AG08396 (cell line): ENCODE measurements at regions not wholly inside any gene's neighbourhood (a gene's known extent, or its start where the extent isn't known, plus 50 kb on each side); places are given as distances from the start of the nearest gene placed in this dataset.
"Not testable (repeated sequence)": the region's sequence is repeated elsewhere in the genome, so short reads cannot be mapped to it uniquely, and the experiment has no call there.

ENCODE experiments used
- DNase-seq: peaks from one replicate; pipeline ENCODE4 v3.0.0; 2012; ENCODE audit warnings: low spot score, mixed read lengths

DNA sequence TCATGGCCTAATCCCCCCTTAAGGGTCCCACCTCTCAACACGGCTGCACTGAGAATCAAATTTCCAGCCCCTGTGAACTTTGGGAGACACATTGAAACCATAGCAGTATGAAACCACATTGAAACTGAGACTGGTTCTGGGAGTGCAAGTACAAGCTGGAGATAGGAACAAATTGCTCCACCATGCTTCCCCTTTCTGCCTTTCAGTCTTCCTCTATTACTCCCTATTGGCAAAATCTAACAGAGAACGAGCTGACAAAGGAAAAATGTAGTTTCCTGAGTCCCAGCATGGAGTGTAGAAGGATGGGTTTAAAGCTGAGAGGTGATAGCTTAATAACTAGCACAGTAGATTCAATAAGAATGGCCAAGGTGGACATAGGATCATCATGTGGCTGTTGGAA is 161.7 kb upstream of the RPL34 start:
- no peak for DNase-seq

DNA sequence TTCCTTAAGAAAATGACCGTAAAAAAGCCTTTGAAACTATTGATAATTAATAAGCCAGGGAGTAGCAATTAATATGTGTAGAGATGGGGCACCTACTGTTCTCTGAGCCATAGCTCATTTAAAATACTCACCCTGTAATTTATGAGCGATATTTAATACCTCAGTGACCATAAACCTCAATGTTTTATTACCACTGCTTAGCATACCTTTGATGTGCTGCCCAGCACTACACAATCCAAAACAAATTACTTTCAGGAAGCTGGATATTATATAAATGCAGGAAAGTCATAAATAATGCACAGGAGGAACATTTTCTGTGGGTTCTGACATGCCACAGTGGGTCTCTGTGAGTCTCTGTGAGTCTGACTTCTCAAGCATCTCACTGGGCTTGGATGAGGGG is 166.1 kb upstream of the RPL34 start:
- no peak for DNase-seq

DNA sequence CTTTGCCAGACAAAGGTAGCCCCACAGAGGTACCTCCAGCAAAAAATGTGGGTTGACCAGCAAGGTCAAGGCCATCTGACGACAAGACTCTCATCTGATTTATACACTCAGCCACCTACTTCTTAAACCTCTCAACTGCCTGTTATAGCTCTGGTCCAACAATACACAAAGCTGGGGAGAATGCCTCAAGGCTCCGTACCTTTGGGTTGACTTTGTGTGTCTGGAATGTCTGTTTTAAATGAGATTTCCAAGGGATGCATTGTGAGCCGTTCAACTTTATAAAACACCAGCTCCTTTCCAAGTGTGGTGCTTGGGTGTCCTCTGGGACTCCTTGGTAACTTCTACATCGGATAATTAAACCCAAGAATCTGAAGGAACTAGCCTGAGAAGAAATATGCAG is 167.0 kb upstream of the RPL34 start:
- DNase-seq: no peak

DNA sequence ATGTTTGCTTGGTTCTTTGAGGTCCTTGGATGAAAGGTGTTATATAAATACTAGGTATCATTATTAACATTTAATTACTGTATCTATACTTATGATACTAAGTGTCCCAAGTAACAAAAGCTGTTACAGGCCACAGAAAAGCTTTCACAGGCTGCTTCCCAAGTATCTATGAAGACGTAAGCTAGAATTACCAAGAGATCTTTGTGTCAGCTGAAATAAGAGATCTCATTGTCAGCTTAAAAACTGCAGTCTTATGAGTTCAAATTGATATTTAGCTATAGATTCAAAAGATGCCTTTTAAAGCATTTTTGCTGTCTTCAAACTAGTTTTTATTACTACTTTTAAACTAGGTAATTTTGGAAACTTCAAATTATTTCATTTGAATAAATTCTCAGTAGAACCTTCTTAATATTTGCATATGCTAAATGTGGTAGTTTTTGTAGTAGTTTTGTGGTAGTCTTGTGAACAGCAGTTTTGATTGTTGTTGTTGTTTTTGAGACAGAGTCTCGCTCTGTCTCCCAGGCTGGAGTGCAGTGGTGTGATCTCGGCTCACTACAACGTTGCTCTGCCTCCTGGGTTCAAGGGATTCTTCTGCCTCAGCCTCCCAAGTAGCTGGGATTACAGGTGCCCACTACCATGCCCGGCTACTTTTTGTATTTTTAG is 170.0 kb upstream of the RPL34 start:
- no peak for DNase-seq

DNA sequence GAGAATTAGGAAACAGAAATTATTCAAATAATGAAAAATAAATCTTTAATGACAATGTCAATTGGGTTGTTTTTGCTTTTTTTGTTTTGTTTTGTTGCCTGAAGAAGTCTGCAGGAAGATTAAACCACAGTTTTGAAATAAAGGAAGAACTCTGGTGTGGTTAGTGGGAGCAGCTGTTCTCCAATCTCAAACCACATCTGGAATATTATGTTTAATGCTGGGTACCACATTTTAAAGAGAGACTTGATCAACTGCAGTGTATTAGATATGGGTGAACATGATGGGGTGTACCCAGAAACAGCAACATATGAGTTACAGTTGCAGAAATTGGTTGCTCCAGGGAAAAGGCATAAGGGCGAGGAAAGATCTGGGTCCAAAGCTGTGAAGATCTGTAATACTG is 171.2 kb upstream of the RPL34 start:
- no peak for DNase-seq

DNA sequence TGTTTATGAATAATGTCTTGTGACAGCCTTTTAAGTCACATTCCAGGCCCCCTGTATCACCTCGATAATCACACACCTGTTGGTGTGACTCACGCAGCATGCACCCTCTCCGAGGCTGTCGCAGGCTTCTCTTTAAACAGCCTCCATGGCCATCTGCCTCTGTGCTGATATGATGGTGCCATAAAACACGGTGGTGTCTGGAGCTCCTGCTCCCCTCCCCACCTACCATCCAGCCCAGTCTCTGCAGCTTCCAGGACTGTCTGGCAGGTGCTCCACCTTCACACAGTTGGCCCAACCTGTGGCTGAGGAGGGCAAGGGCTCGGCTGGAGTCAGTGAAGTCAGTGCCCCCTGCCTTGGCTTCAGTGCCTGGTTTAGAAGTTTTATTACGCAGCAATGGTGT is 173.8 kb upstream of the RPL34 start:
- DNase-seq: no peak

DNA sequence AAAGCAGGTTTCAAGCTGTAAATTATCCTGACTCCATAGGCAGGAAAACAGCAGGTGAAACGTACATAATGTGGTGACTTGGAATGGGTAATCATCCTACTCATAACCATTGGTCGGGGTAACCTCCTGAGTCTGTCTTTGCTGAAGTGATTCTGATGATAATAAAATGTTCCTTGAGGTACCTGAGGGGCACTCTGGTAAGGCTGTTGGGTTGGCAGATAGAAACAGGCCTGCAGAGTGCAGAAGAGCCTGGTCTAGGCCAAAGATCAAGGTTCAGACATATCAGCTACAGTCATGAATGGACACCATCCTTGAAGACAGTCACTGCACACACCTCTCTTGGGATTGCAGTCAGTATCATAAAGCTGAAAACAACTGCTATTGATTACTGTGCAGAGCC is 174.7 kb upstream of the RPL34 start:
- no peak for DNase-seq

DNA sequence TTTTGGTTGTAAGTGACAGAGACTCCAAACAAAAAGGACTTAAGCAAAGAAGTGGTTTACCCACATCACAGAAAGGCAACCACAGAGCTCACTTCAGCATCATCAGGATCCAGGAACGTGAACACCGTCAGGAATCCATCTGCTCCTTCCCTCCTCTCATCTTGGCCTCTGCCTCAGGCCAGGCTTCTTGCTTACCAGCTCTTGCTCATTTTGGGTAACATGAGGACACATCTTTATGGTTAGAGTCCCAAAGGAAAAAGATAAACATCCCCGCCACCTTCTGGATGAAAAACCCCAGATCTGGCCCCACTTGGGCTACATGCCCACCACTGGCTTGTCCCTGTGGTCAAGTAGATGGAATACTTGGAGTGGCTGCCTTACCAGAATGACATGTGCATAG is 176.8 kb upstream of the RPL34 start:
- no peak for DNase-seq

DNA sequence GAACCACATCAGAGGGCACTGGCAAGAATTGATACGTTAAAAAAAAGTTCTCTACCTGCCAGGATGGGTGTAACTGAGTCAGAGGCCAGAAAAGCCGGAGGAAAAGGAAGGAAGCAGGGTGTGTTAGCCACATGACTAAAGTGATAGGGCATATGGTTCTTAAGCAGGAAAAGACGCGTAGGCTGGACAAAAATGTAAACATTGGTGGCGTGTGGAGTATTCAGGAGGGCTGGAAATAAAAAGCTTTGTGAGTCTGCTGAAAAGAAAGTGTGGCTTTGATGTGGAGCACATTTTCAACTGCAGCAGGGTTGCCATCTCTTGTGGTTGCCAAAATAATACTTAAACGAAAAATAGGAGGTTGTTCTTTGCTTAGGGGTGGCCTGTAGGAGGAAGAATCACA is 186.5 kb upstream of the RPL34 start:
- peak; percentile 51 for DNase-seq

DNA sequence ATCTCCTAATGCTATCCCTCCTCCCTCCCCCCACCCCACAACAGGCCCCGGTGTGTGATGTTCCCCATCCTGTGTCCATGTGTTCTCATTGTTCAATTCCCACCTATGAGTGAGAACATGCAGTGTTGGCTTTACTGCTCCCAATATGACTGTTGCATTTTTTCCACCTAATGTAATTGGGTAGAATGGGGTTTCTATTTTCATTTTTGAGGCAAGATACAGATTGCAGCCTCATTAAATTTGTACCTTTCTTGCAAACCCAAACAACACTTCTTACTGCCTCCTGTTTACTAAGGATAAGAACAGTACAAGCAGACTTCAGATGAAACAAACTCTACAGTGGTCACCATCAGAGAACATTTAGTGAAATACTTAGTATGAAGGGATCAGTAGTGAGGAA is 187.0 kb upstream of the RPL34 start:
- not testable (repeated sequence) for DNase-seq

DNA sequence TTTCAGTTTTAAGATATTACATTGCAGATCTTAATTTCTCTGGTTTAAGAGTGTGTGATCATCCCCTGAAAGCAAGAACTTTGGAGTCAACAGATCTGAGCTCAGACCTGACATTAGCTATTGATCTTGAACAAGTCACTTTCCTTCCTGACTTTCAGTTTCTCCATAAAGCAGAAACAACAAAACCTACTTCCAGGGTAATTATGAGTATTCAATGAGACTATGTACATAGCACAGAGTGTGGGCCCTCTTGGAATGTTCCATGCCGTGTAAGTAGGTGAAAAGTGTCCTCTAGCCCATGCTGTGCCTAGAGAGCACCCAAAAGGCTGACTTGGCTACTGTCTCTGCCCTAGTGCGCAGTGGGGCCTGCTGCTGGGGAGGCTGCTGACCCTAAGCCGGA is 188.0 kb upstream of the RPL34 start:
- no peak for DNase-seq

DNA sequence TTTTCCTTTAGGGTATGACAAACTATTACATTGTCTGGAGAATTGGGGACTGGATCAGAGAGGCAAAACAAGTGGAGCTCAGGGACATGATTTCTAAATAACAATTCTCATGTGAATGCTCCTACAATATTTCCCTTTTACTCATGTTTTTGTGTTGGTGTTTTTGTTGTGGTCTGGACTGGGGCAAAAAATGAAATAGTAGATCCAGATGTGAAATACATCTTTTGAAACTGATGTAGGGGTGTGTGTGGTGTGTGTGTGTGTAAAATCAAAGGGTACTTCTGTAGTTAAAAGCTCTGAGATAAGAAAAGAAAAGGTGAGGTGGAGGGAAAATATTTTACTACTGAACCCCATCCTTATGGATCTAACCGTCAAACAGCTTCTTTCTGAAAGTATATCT is 188.4 kb upstream of the RPL34 start:
- no peak for DNase-seq

DNA sequence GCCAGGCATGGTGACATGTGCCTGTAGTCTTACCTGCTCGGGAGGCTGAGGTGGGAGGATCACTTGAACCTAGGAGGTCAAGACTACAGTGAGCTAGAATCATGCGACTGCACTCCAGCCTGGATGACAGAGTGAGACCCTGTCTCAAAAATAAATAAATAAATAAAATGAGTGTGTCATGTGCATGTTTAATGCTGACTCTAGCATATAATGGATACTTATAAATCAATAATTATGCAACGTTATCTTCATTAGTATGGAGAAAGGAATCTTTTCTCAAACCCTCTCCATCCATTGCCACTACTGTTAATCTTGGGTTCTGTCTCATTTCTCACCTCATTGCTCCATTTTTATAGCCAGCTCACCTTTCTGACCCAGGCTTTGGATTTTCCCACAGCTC is 189.5 kb upstream of the RPL34 start:
- no peak for DNase-seq

DNA sequence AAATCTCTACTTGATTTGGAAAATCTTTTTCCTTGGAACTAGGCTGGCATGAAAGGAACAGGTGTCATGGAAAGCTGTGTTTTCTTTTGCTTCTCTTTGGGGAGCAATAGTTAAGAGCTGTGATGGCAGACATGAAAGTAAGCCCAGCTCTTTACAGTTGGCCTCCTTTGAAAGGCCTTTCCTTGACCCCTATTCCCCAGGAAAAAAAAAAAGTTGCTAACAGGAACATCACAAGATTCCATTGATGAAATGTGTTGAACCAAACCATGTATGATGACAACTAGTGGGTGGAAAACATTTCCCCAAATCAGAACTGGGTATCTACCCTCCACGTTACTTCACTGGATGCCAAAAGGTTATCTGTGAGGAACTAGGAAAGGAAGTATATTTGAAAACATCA is 190.7 kb upstream of the RPL34 start:
- no peak for DNase-seq

DNA sequence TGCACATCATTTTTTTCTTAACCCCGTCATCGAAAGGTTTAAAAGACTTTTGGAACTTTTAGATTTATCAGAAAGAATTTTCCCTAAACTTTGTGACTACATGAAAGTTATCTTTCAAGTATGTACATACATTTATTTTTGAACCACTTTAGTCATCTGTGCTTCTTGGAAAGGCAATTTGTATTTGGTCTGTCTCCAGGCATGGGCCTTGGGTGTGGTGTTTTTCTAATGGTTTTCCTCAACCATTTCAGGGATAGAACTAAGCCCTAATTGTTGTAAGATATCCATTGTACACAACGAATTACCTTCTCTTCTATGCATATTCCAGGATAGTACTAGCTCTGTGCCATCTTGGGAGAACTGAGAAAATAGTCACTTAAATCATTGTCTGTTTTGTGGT is 191.5 kb upstream of the RPL34 start:
- DNase-seq: no peak

DNA sequence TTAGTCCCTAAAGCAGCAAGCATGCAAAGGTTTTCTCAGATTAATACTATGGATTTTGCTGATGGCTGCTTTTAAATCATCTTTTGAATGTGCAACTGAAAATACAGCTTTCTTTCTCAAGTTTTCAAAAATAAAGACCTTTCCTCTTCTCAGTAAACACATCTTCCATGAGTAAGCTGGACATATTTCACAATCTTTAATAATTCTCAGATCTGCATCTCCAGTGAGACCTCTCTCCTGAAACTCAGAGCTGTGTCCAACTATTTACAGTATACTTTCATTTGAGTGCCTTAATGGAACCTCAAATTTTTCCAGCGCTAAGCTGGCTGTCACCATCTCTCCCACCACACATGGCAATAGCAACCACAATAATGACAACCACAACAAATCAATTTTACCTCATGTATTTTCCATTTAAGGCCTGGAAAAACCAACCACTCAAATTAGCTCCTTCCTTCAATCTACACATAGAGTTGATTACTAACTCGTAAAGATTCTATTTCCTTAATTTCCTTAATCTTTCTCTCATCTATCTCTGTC is 192.4 kb upstream of the RPL34 start:
- DNase-seq: no peak

DNA sequence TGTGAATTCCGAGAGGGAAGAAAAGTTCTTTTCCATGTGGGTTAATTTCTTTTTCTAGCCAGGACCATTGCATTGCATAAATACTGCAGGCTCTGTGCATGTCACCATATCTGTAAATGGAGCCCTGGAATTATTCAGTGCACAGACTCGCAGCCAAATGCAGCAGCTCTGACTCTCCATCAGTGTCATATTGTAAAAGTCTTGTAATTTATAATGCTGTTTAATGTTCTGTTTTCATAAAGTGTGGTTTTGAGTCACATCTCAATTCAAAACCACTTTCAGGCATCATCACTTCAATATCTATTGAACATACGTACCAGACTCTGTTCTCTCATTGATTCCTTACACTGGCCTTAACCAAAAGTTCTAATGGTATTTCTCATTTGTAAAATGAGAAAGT is 193.9 kb upstream of the RPL34 start:
- no peak for DNase-seq

DNA sequence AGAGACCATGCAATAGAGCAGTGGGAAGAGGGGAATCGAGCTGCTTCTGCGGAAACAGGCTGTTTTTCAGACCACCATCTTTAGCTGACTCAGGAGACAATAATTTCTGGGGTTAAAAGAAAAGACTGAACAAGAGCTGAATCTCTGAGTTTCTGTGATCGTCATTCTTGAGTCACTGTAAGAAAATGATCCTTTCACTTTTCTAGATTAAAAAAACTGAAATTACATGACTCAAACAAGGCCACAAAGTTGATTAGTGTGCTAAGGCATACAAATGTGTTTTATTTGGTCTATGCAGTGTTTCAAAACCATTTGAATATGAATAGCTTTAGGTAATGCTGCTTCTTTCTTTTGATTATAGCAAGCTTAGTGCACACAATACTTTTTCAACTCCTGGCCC is 194.4 kb upstream of the RPL34 start:
- peak; percentile 75 for DNase-seq

DNA sequence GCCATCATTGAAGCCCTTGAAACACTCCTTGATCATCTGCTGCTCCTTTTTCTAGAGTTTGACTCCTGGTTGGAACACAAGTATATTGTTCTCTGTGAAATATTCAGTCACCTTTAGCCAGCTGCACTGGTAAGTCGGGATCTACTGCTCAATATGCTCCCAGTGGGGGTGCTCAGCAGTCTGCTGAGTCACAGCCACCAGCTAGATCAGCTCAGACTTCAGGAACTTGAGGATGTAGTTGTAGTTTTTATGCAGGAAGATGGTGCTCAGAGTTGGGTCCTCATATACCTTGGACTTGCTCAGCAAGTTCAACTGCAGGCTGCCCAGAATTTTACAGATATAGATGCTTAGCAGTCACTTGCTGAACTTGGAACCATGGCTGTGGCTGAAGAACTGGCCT is 202.5 kb upstream of the RPL34 start:
- DNase-seq: no peak

DNA sequence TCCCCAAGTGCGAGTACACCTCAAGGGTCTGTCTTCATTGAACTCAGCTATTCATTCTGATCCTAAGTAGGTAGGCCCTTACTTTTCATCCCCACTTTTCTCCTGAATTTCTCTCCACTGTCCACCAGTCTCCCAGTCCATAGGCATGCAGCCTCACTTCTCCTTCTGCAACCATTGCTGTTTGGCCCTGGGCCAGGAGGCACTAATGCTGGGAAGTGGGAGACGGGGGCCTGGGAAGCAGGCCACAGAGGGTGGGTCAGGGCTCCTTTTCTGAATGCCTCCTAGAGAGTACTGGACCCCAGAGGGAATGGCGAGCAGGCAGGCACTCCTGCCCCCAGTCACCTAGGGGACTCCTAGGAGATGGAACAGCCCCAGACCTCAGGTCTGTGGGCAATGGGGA is 203.5 kb upstream of the RPL34 start:
- DNase-seq: no peak

DNA sequence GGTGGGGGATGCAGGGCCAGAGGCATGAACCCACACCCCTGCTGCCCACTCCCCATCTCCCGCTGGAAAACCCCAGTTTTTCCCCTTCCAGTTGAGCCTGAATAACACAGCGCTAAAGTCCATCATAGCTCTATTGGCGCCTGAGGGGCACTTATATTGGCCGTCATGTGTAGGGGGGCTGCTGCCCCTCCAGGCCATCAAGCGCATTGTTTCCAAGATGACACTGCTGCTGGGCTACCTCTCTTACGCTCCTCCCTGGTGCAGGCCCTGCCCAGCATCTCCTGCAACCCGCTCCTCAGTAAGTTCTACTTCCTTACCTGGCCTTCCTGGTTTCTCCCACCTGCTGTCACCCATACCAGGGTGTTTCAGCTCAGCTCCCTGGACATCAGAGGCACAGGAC is 205.0 kb upstream of the RPL34 start:
- no peak for DNase-seq

DNA sequence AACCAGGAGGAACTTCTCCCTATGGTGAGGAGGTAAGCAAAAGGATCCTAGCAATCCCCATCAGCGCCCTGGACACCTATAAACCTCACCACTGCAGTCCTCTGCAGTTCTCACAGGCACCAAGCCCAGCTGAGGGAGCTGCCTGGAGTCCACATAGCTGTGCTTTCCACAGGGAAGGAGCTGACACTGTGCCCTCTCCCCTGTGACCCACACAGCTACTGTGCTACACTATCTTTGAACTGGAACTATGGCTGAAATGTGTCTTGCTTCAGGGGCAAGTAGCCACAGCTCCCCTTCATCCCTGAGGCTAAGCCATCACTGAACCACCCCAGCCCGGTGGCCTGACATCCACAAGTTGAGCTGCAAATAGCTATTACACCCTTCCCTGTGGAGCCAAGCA is 208.5 kb upstream of the RPL34 start:
- no peak for DNase-seq

DNA sequence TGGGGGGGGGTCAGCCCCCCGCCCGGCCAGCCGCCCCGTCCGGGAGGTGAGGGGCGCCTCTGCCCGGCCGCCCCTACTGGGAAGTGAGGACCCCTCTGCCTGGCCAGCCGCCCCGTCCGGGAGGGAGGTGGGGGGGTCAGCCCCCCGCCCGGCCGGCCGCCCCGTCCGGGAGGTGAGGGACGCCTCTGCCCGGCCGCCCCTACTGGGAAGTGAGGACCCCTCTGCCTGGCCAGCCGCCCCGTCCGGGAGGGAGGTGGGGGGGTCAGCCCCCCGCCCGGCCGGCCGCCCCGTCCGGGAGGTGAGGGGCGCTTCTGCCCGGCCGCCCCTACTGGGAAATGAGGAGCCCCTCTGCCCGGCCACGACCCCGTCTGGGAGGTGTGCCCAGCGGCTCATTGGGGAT is 210.7 kb upstream of the RPL34 start:
- DNase-seq: not testable (repeated sequence)

DNA sequence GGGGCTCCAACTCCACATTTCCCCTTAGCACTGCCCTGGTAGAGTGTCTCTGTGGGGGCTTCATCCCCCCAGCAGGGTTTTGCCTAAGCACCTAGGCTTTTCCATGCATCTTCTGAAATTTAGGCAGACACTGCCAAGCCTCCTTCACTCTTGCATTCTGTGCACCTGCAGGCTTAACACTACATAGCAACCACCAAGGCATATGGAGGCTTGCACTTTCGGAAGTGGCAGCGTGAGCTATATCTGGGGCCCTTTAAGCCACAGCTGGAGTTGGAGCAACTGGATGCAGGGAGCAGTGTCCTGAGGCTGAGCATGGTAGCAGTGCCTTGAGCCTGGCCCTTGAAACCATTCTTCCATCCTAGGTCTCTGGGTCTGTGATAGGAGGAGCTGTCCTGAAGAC is 214.8 kb upstream of the RPL34 start:
- no peak for DNase-seq

DNA sequence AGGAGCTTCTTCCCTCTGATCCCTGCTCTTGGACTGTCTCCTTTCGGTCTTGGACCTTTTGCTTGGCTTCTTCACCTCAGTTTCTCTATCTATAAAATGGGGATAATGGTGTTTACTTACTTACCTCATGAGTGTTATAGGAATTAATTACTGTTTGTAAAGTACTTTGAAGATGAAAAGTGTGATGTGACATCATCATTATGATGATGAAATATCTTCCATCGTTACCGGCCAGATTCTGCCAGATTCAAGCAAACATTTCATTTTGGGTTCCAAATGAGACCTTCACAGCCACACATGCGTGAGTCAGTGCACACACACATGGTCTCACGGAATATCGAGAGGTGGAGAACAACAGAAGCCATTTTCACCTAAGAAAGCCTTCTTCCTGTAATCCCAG is 220.1 kb upstream of the RPL34 start:
- DNase-seq: no peak
